ENCODE measurements at regions not wholly inside any gene's neighbourhood (a gene's known extent, or its start where the extent isn't known, plus 50 kb on each side); places are given as distances from the start of the nearest gene placed in this dataset.
"Not testable (repeated sequence)": the region's sequence is repeated elsewhere in the genome, so short reads cannot be mapped to it uniquely, and the experiment has no call there.

DNA sequence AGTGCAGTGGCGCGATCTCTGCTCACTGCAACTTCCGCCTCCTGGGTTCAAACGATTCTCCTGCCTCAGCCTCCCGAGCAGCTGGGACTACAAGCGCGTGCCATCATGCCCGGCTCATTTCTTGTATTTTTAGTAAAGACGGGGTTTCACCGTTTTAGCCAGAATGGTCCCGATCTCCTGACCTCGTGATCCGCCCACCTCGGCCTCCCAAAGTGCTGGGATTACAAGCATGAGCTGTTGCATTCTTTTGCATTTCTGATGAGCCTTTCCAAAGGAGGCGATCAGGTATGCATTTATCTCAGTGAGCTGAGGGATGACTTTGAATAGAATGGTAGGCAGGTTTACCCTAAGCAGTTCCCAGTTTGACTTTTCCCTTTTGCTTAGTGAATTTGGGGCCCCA, 64.8 kb upstream of the EVL start:
- TF ChIP-seq, protein P1, sequence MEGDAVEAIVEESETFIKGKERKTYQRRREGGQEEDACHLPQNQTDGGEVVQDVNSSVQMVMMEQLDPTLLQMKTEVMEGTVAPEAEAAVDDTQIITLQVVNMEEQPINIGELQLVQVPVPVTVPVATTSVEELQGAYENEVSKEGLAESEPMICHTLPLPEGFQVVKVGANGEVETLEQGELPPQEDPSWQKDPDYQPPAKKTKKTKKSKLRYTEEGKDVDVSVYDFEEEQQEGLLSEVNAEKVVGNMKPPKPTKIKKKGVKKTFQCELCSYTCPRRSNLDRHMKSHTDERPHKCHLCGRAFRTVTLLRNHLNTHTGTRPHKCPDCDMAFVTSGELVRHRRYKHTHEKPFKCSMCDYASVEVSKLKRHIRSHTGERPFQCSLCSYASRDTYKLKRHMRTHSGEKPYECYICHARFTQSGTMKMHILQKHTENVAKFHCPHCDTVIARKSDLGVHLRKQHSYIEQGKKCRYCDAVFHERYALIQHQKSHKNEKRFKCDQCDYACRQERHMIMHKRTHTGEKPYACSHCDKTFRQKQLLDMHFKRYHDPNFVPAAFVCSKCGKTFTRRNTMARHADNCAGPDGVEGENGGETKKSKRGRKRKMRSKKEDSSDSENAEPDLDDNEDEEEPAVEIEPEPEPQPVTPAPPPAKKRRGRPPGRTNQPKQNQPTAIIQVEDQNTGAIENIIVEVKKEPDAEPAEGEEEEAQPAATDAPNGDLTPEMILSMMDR (IDR thresholded peaks at IDR 0.05; ENCODE audit: low read depth, low read length), result not testable (repeated sequence)
- not testable (repeated sequence) for TF ChIP-seq EZH2phosphoT487 (IDR thresholded peaks at IDR 0.05; ENCODE audit: low read depth)
